Type B pancreatic cell (in vitro differentiated cells): ENCODE measurements at regions not wholly inside any gene's neighbourhood (a gene's known extent, or its start where the extent isn't known, plus 50 kb on each side); places are given as distances from the start of the nearest gene placed in this dataset.

ENCODE experiments used
- DNase-seq: peaks from one replicate; pipeline ENCODE4 v3.0.0; 2021; ENCODE audit warnings: mixed read lengths; ENCODE audit not compliant: unreplicated experiment; ENCODE audit errors: extremely low spot score
- H3K27ac Mint-ChIP-seq: 2 replicates; pipeline ENCODE4 v1.8.0; 2021; ENCODE audit warnings: mild to moderate bottlenecking, mixed read lengths
- H3K27me3 Mint-ChIP-seq: 2 replicates; pipeline ENCODE4 v1.8.0; 2021; ENCODE audit warnings: mixed read lengths
- H3K36me3 Mint-ChIP-seq: 2 replicates; pipeline ENCODE4 v1.8.0; 2021; ENCODE audit warnings: mixed read lengths
- H3K4me1 Mint-ChIP-seq: one replicate; pipeline ENCODE4 v1.8.0; 2021; ENCODE audit warnings: mixed read lengths; ENCODE audit not compliant: unreplicated experiment
- H3K4me3 Mint-ChIP-seq: 2 replicates; pipeline ENCODE4 v1.8.0; 2021; ENCODE audit warnings: mild to moderate bottlenecking, mixed read lengths
- H3K9me3 Mint-ChIP-seq: 2 replicates; pipeline ENCODE4 v1.8.0; 2021; ENCODE audit warnings: mixed read lengths
- TF ChIP-seq, protein P1 (sequence below): fragments of 200-600 bp; sonication (generic); conservative IDR thresholded peaks from 2 replicates; pipeline ENCODE4 v1.5.0; 2021; ENCODE audit warnings: antibody characterized with exemption, mild to moderate bottlenecking

DNA sequence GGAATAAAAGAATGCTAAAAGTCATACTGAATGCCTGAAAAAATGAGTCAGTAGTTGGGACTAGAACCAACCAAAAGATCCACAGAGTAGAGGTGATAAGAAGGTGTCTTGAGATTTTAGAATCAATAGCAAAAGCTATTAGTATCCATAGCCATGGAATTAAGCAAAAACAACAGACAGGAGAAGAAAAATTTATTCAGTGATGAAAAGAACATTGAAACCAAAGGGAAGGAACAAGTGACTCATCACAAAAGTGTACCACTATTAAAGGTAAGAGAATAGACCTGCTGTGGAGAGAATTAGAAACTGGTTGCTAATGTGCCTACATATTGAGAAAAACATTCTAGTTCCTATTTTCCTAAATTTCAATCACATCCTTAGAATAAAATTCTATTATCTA lies 182.0 kb upstream of the NEIL3 start:
- Mint-ChIP-seq H3K36me3 (no peaks in the 10 kb centered on the region), H3K9me3 (peaks cover 5% of the 10 kb centered on the region), H3K27me3 (no peaks in the 10 kb centered on the region), H3K27ac (no peak overlapping the region), H3K4me1 (no peaks in the 10 kb centered on the region), H3K4me3 (no peak overlapping the region)
- no peak for DNase-seq
- TF ChIP-seq, protein P1, sequence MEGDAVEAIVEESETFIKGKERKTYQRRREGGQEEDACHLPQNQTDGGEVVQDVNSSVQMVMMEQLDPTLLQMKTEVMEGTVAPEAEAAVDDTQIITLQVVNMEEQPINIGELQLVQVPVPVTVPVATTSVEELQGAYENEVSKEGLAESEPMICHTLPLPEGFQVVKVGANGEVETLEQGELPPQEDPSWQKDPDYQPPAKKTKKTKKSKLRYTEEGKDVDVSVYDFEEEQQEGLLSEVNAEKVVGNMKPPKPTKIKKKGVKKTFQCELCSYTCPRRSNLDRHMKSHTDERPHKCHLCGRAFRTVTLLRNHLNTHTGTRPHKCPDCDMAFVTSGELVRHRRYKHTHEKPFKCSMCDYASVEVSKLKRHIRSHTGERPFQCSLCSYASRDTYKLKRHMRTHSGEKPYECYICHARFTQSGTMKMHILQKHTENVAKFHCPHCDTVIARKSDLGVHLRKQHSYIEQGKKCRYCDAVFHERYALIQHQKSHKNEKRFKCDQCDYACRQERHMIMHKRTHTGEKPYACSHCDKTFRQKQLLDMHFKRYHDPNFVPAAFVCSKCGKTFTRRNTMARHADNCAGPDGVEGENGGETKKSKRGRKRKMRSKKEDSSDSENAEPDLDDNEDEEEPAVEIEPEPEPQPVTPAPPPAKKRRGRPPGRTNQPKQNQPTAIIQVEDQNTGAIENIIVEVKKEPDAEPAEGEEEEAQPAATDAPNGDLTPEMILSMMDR, result no peak

DNA sequence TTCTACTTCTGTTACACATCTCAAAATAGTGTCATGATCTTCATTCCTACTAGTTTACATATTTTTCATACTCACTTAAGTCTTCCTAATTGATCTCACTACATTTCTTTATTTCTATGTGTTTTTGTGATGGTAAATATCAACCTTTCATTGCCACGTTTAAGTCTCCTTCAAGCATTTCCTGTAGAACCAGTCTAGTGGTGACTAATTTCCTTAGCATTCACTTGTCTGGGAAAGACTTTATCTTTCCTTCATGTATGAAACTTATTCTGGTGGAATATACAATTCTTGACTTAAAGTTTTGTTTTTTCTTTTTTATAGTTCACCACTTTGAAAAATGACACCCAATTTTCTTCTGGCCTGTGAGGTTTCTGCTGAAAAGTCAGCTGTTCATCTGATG lies 181.4 kb upstream of the NEIL3 start:
- Mint-ChIP-seq H3K9me3 (peaks cover 5% of the 10 kb centered on the region), H3K27ac (peak overlapping the region; percentile 85), H3K36me3 (no peaks in the 10 kb centered on the region), H3K27me3 (no peaks in the 10 kb centered on the region), H3K4me3 (peak overlapping the region; percentile 5), H3K4me1 (no peaks in the 10 kb centered on the region)
- no peak for DNase-seq
- TF ChIP-seq, protein P1, result no peak

DNA sequence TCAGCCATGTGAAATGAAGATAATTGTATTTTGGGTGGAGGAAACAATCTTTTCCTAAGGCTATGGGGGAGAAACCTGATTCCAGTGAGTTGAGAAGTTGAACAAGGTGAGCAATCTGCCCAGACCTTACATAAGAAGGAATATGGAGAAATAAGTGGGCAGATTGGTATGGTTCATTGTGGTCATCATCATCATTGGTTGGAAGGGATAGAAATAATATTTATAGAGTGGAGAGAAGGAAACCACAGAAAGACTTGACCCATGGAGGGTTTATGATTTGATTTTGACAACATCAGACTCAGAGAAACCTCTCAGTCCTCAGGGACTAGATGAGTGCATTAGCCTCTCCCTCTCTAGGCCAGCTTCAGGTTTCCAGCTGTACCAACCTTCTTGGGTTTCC lies 177.9 kb upstream of the NEIL3 start:
- Mint-ChIP-seq H3K27me3 (no peaks in the 10 kb centered on the region), H3K4me1 (no peaks in the 10 kb centered on the region), H3K9me3 (peaks cover 5% of the 10 kb centered on the region), H3K27ac (no peak overlapping the region), H3K4me3 (no peak overlapping the region), H3K36me3 (no peaks in the 10 kb centered on the region)
- TF ChIP-seq, protein P1, result no peak
- DNase-seq, result no peak

DNA sequence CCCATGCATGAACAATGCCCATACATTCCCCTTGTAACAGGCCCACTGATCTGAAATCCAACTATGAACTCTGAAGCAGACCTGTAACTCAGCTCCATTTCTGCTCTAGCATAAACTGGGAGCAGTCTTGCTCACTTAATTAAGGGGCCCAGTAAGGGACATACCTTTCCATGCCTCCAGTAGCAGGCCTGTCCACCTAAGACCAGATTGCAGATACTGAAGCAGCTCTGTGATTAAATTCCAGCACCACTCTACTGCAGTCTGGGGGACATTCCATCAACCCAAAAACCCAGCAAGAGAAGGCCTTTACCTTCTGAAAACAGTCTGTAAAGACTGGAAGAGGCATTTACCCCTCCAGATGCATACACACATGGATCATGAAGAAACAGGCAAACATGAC lies 162.0 kb upstream of the NEIL3 start:
- Mint-ChIP-seq H3K27me3 (no peaks in the 10 kb centered on the region), H3K9me3 (no peaks in the 10 kb centered on the region), H3K4me1 (no peaks in the 10 kb centered on the region), H3K36me3 (no peaks in the 10 kb centered on the region), H3K4me3 (no peak overlapping the region), H3K27ac (no peak overlapping the region)
- no peak for DNase-seq
- TF ChIP-seq, protein P1, result no peak

DNA sequence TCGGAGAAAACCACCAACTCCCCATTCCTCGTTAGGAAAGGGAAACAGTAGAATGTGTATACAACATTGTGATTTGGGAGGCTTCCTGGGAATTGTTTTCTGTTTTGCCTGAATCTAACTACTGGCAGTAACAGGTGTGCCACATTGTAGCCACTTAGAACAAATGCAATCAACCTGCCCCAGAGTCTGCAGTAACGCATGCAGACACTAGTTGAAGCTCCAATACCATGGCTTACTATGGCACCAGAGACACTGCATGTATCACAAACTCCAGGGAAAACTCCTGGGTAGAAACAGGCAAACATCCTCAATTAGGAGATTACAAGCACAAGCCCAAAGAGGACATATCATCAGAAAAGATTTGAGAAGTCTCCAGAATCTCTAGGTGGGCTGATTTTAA lies 154.2 kb upstream of the NEIL3 start:
- TF ChIP-seq, protein P1, result no peak
- no peak overlapping the region for H3K4me3 Mint-ChIP-seq
- H3K27ac Mint-ChIP-seq, result no peak overlapping the region
- H3K4me1 Mint-ChIP-seq, result no peaks in the 10 kb centered on the region
- H3K27me3 Mint-ChIP-seq, result no peaks in the 10 kb centered on the region
- H3K36me3 Mint-ChIP-seq, result no peaks in the 10 kb centered on the region
- H3K9me3 Mint-ChIP-seq, result peaks cover 3% of the 10 kb centered on the region
- no peak for DNase-seq

DNA sequence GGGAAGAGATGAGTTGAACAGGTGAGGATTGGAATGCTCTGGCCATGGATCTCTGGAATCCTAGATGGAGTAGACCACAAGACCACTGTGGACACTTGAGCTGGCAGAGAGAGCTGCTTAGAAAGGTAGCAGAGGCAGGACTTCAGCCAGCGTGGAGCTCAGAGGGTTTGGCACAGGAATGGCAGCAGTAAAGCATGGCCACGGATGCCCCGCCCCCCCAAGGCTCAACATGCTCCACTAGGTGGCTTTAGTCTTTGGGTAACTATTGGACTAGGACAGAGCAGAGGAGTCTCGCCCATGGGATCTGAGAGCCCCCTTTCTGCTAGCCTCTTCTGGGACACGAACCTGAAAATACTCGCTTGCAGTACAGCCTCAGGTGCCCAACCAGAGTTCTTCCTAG lies 150.1 kb upstream of the NEIL3 start:
- Mint-ChIP-seq H3K27me3 (no peaks in the 10 kb centered on the region), H3K27ac (no peak overlapping the region), H3K4me1 (no peaks in the 10 kb centered on the region), H3K9me3 (peaks cover 3% of the 10 kb centered on the region), H3K36me3 (no peaks in the 10 kb centered on the region), H3K4me3 (no peak overlapping the region)
- TF ChIP-seq, protein P1, result no peak
- DNase-seq, result no peak
